GM12878 (cell line): ENCODE measurements at regions not wholly inside any gene's neighbourhood (a gene's known extent, or its start where the extent isn't known, plus 50 kb on each side); places are given as distances from the start of the nearest gene placed in this dataset.

Source experiments
- CTCF ChIP-seq, 3 experiments: IDR thresholded peaks in 2 of 3; conservative IDR thresholded peaks in 1 of 3; 2 replicates each; pipeline ENCODE4 v1.5.1; 2011; ENCODE audit warnings: low read depth in 3 of 3, low read length in 3 of 3, mild to moderate bottlenecking in 3 of 3, control low read depth in 2 of 3, moderate library complexity in 2 of 3, inconsistent platforms in 1 of 3, mixed read lengths in 1 of 3; ENCODE audit not compliant: control insufficient read depth in 2 of 3, insufficient read depth in 1 of 3; ENCODE audit errors: extremely low read depth in 1 of 3
- IRF4 ChIP-seq: IDR thresholded peaks from 2 replicates; pipeline ENCODE4 v1.6.1; 2011; ENCODE audit warnings: low read depth, low read length
- NFIC ChIP-seq: IDR thresholded peaks from 2 replicates; pipeline ENCODE4 v1.6.1; 2012; ENCODE audit warnings: low read depth, mild to moderate bottlenecking, inconsistent platforms, low read length, moderate library complexity
- POLR2A ChIP-seq: IDR thresholded peaks from 2 replicates; pipeline ENCODE4 v1.6.1; 2011; ENCODE audit warnings: low read depth, mild to moderate bottlenecking, low read length
- RELA ChIP-seq: fragments of 450-650 bp; IDR thresholded peaks from 2 replicates; pipeline ENCODE4 v1.8.0; 2014; ENCODE audit warnings: borderline replicate concordance; ENCODE audit not compliant: partially characterized antibody
- SIN3A ChIP-seq: IDR thresholded peaks from 2 replicates; pipeline ENCODE4 v1.6.1; 2012; ENCODE audit warnings: low read depth, low read length, improper control_type of control experiment
- STAT1 ChIP-seq: fragments of 450-650 bp; conservative IDR thresholded peaks from 2 replicates; pipeline ENCODE4 v1.6.1; 2014; ENCODE audit warnings: antibody characterized with exemption, mild to moderate bottlenecking
- ZBTB33 ChIP-seq: fragments of 450-650 bp; IDR thresholded peaks from 2 replicates; pipeline ENCODE4 v1.6.1; 2017; ENCODE audit warnings: mild to moderate bottlenecking
- ZBTB40 ChIP-seq: fragments of 450-650 bp; IDR thresholded peaks from 2 replicates; pipeline ENCODE4 v1.6.1; 2016; ENCODE audit warnings: mild to moderate bottlenecking, moderate library complexity, borderline replicate concordance

GRCh38 chr12:130016986-130017385, 113.2 kb upstream of the TMEM132D start:
- TF ChIP-seq ZBTB40 (no peak), POLR2A (no peak), CTCF (IDR thresholded peaks at IDR 0.05 in 2 of 3, conservative IDR thresholded peaks at IDR 0.05 in 1 of 3; ENCODE audit: control insufficient read depth in 2 of 3, extremely low read depth in 1 of 3, insufficient read depth in 1 of 3, low read depth in 3 of 3, low read length in 3 of 3) (no peak), RELA (no peak), ZBTB33 (no peak), STAT1 (no peak), IRF4 (no peak), NFIC (no peak), SIN3A (no peak)
